HepG2 (cell line): ENCODE measurements at regions not wholly inside any gene's neighbourhood (a gene's known extent, or its start where the extent isn't known, plus 50 kb on each side); places are given as distances from the start of the nearest gene placed in this dataset.

Source experiments
- ATAC-seq: fragments of 200-7000 bp; cut with Tn5 transposase; 3 replicates; pipeline ENCODE4 v1.9.1; 2020; ENCODE audit warnings: mild to moderate bottlenecking, moderate library complexity
- BruUV-seq: library from RNA; stranded (reverse); fragments of 400-500 nt; replicated peaks from 2 replicates; lab custom pipeline; 2021; lab: Mats Ljungman, UMichigan
- CTCF ChIA-PET: fragments of 300-600 bp; formaldehyde crosslinking; extraction: SDS; loops from one replicate; lab custom pipeline; 2021; ENCODE audit warnings: low total read pairs, inconsistent platforms, low intra/inter-chr PET ratio; lab: Yijun Ruan, JAX
- POLR2A ChIA-PET: fragments of 350-600 bp; sonication (Branson Sonifier 250); formaldehyde crosslinking; loops from one replicate; lab custom pipeline; 2020; ENCODE audit warnings: antibody characterized with exemption, inconsistent platforms; lab: Yijun Ruan, JAX
- DNase-seq: peaks from one replicate; pipeline ENCODE4 v3.0.0-alpha.2; 2015; ENCODE audit warnings: low spot score
- FAIRE-seq: peaks from 3 replicates; lab custom pipeline; 2011; peaks lifted over from hg19 to GRCh38; lab: Jason Lieb, UNC
- H2AFZ ChIP-seq: one replicate; pipeline ENCODE4 v1.6.1; 2011; ENCODE audit warnings: low read length, inconsistent platforms
- H3K27ac ChIP-seq: fragments of 300-600 bp; 3 replicates; pipeline ENCODE4 v1.8.0; 2011; ENCODE audit warnings: mixed run types, mild to moderate bottlenecking, mixed read lengths, low read length, inconsistent platforms; ENCODE audit not compliant: insufficient read depth; ENCODE audit errors: extremely low read length
- H3K27me3 ChIP-seq, 2 experiments: fragments of 200-600 bp in 1 of 2; 2 replicates in 1 of 2; 3 replicates in 1 of 2; pipeline versions ENCODE4 v1.6.0 to v1.8.0; 2011; ENCODE audit warnings: low read length in 2 of 2, mild to moderate bottlenecking in 2 of 2, moderate library complexity in 2 of 2, inconsistent platforms in 1 of 2; ENCODE audit not compliant: insufficient read depth in 2 of 2, control insufficient read depth in 1 of 2
- H3K36me3 ChIP-seq, 2 experiments: fragments of 200-600 bp in 1 of 2; replicated peaks in 1 of 2; 2 replicates in 1 of 2; 3 replicates in 1 of 2; pipeline versions ENCODE4 v1.5.1 to v1.8.0; 2011; ENCODE audit warnings: low read length in 2 of 2, inconsistent platforms in 1 of 2; ENCODE audit not compliant: insufficient read depth in 2 of 2, control insufficient read depth in 1 of 2
- H3K4me1 ChIP-seq: 2 replicates; pipeline ENCODE4 v1.5.1; 2012; ENCODE audit warnings: low read length, inconsistent platforms; ENCODE audit not compliant: insufficient read depth
- H3K4me2 ChIP-seq: 2 replicates; pipeline ENCODE4 v1.6.0; 2011; ENCODE audit warnings: low read depth, low read length, inconsistent platforms
- H3K4me3 ChIP-seq, 3 experiments: fragments of 200-600 bp in 1 of 3; sonication (generic), shearing (Covaris generic) in 1 of 3; replicated peaks in 1 of 3; 2 replicates each; pipeline ENCODE4 v1.5.1; 2011 to 2016; ENCODE audit warnings: low read length in 3 of 3, inconsistent platforms in 2 of 3, low read depth in 2 of 3, mild to moderate bottlenecking in 2 of 3, control low read depth in 1 of 3, mixed read lengths in 1 of 3; ENCODE audit not compliant: insufficient read depth in 1 of 3
- H3K79me2 ChIP-seq: one replicate; pipeline ENCODE4 v1.6.1; 2011; ENCODE audit warnings: low read length, inconsistent platforms; ENCODE audit not compliant: insufficient read depth
- H3K9ac ChIP-seq: 2 replicates; pipeline ENCODE4 v1.6.0; 2011; ENCODE audit warnings: mild to moderate bottlenecking, low read depth, low read length, inconsistent platforms; ENCODE audit not compliant: insufficient read depth
- H3K9me3 ChIP-seq: 2 replicates; pipeline ENCODE4 v1.5.1; 2012; ENCODE audit warnings: mild to moderate bottlenecking, low read length
- H4K20me1 ChIP-seq: 2 replicates; pipeline ENCODE4 v1.6.0; 2011; ENCODE audit warnings: inconsistent platforms, mild to moderate bottlenecking, low read length, moderate library complexity; ENCODE audit not compliant: insufficient read depth
- AGO1 ChIP-seq: fragments of 200-400 bp; formaldehyde crosslinking; IDR thresholded peaks from 2 replicates; pipeline ENCODE4 v1.6.1; 2017; ENCODE audit warnings: mild to moderate bottlenecking, low read depth, low read length, moderate library complexity; ENCODE audit not compliant: poor library complexity, severe bottlenecking
- CBX2 ChIP-seq, 2 experiments: fragments of 200-600 bp in 1 of 2; sonication (generic); formaldehyde crosslinking in 1 of 2; IDR thresholded peaks; 2 replicates each; pipeline versions ENCODE4 v1.7.0 to v1.8.1; 2018 to 2022; ENCODE audit warnings: low read depth in 2 of 2, low read length in 1 of 2, mild to moderate bottlenecking in 1 of 2, missing genetic modification reagents in 1 of 2
- CC2D1A ChIP-seq: sonication (generic); formaldehyde crosslinking; IDR thresholded peaks from 2 replicates; pipeline ENCODE4 v1.8.1; 2023; ENCODE audit warnings: mild to moderate bottlenecking, missing genetic modification reagents
- DNMT3B ChIP-seq: conservative IDR thresholded peaks from 2 replicates; pipeline ENCODE4 v1.6.1; 2016; ENCODE audit warnings: missing biosample characterization, control low read depth
- HINFP ChIP-seq: sonication (generic); formaldehyde crosslinking; IDR thresholded peaks from 2 replicates; pipeline ENCODE4 v1.4.0; 2020; ENCODE audit warnings: low read depth, mild to moderate bottlenecking, missing genetic modification reagents
- HMG20A ChIP-seq: IDR thresholded peaks from 2 replicates; pipeline ENCODE4 v1.6.1; 2016; ENCODE audit warnings: borderline replicate concordance
- KAT7 ChIP-seq: IDR thresholded peaks from 2 replicates; pipeline ENCODE4 v1.6.1; 2018; ENCODE audit warnings: borderline replicate concordance, missing compliant biosample characterization
- NAIF1 ChIP-seq: sonication (generic); formaldehyde crosslinking; IDR thresholded peaks from 2 replicates; pipeline ENCODE4 v1.5.0; 2020; ENCODE audit warnings: mild to moderate bottlenecking, missing genetic modification reagents, borderline replicate concordance
- NFYB ChIP-seq: sonication (generic); formaldehyde crosslinking; IDR thresholded peaks from 2 replicates; pipeline ENCODE4 v1.4.0; 2020; ENCODE audit warnings: missing genetic modification reagents
- NR2C2 ChIP-seq: sonication (generic); formaldehyde crosslinking; IDR thresholded peaks from 2 replicates; pipeline ENCODE4 v1.4.0; 2020; ENCODE audit warnings: missing genetic modification reagents, mild to moderate bottlenecking, moderate library complexity, borderline replicate concordance
- RAD21 ChIP-seq: fragments of 450-650 bp; formaldehyde crosslinking; IDR thresholded peaks from 2 replicates; pipeline ENCODE4 v1.5.0; 2020; ENCODE audit warnings: mild to moderate bottlenecking
- ZFP36L2 ChIP-seq: sonication (generic); formaldehyde crosslinking; IDR thresholded peaks from 2 replicates; pipeline ENCODE4 v1.4.0; 2020; ENCODE audit warnings: missing genetic modification reagents
- ZFY ChIP-seq: sonication (generic); formaldehyde crosslinking; IDR thresholded peaks from 2 replicates; pipeline ENCODE4 v1.4.0; 2020; ENCODE audit warnings: missing genetic modification reagents
- ZNF577 ChIP-seq: sonication (generic); formaldehyde crosslinking; IDR thresholded peaks from 2 replicates; pipeline ENCODE4 v1.4.0; 2020; ENCODE audit warnings: mild to moderate bottlenecking, low read depth, missing genetic modification reagents, borderline replicate concordance
- ZSCAN9 ChIP-seq: IDR thresholded peaks from 2 replicates; pipeline ENCODE4 v1.6.1; 2016; ENCODE audit warnings: borderline replicate concordance
- WGBS: methylation state at CpG from one replicate; pipeline ENCODE4 v1.1.6; 2017; ENCODE audit warnings: low lambda C conversion rate; 5-methylcytosine and 5-hydroxymethylcytosine counted together
- in situ Hi-C: cut with HindIII; loops from 2 replicates; pipeline ENCODE4 v1.10.0; 2017; ENCODE audit warnings: low pct_unique_long_range_greater_than_20kb; ENCODE audit not compliant: extremely low pct_ligation_motif_present
- intact Hi-C: fragments of 100-400 bp; cut with micrococcal nuclease; formaldehyde crosslinking; loops from one replicate; pipeline ENCODE4 v1.10.0; 2022; ENCODE audit not compliant: unreplicated experiment

GRCh38 chr3:18086078-18086477, 339.1 kb downstream of the SATB1 start:
- intact Hi-C loops (no loop called here), in situ Hi-C loops (no loop called here)
- CTCF ChIA-PET, result no interaction called here
- POLR2A ChIA-PET, result no interaction called here
- Histone ChIP-seq H3K79me2 (no peaks in the 10 kb centered on the region), H2AFZ (no peak overlapping the region), H3K27me3 (peaks cover 1 to 4% of the 10 kb centered on the region in 2 experiments; a peak in 2 of 5 replicates), H3K36me3 (no peaks in the 10 kb centered on the region), H3K4me1 (no peaks in the 10 kb centered on the region), H4K20me1 (no peaks in the 10 kb centered on the region), H3K9me3 (no peaks in the 10 kb centered on the region), H3K4me3 (no peak overlapping the region), H3K4me2 (no peak overlapping the region), H3K9ac (no peak overlapping the region), H3K27ac (no peak overlapping the region)
- BruUV-seq, result no TSS peak
- DNase-seq (no peak), FAIRE-seq (no peak), ATAC-seq (no peak)
- TF ChIP-seq ZFY (CRISPR knock-in tag), result no peak
- no peak for TF ChIP-seq CBX2 (IDR thresholded peaks at IDR 0.05; ENCODE audit: low read depth, low read length)
- TF ChIP-seq CBX2 (CRISPR knock-in tag; IDR thresholded peaks at IDR 0.05; ENCODE audit: low read depth), result no peak
- no peak for TF ChIP-seq RAD21
- no peak for TF ChIP-seq ZNF577 (CRISPR knock-in tag)
- no peak for TF ChIP-seq DNMT3B
- TF ChIP-seq NAIF1 (CRISPR knock-in tag), result no peak
- no peak for TF ChIP-seq AGO1
- TF ChIP-seq NR2C2 (CRISPR knock-in tag), result no peak
- no peak for TF ChIP-seq ZFP36L2 (CRISPR knock-in tag)
- TF ChIP-seq HMG20A (CRISPR knock-in tag), result no peak
- no peak for TF ChIP-seq NFYB (CRISPR knock-in tag)
- TF ChIP-seq CC2D1A (CRISPR knock-in tag), result no peak
- TF ChIP-seq HINFP (CRISPR knock-in tag), result no peak
- TF ChIP-seq ZSCAN9 (CRISPR knock-in tag), result no peak
- no peak for TF ChIP-seq KAT7 (CRISPR knock-in tag)
- WGBS, result 12% methylated on average over 7 of the region's 7 CpGs
